H9 (cell line): ENCODE measurements at regions not wholly inside any gene's neighbourhood (a gene's known extent, or its start where the extent isn't known, plus 50 kb on each side); places are given as distances from the start of the nearest gene placed in this dataset.

Source experiments
- DNase-seq: peaks from one replicate; pipeline ENCODE4 v3.0.0-alpha.2; 2017
- H2AFZ ChIP-seq: one replicate; pipeline ENCODE4 v1.6.1; 2013; ENCODE audit warnings: mild to moderate bottlenecking, low read length, control low read depth, moderate library complexity
- H2AK5ac ChIP-seq: 2 replicates; pipeline ENCODE4 v1.6.1; 2013; ENCODE audit warnings: low read length, control low read depth, mixed read lengths; ENCODE audit not compliant: insufficient read length
- H2BK120ac ChIP-seq: one replicate; pipeline ENCODE4 v1.6.1; 2013; ENCODE audit warnings: low read depth, mild to moderate bottlenecking, low read length, control low read depth, inconsistent platforms; ENCODE audit not compliant: poor library complexity, severe bottlenecking
- H2BK12ac ChIP-seq: 2 replicates; pipeline ENCODE4 v1.6.1; 2013; ENCODE audit warnings: low read length, control low read depth, mixed read lengths, low read depth; ENCODE audit not compliant: insufficient read length
- H2BK15ac ChIP-seq: 2 replicates; pipeline ENCODE4 v1.6.1; 2013; ENCODE audit warnings: low read depth, low read length, control low read depth
- H2BK20ac ChIP-seq: one replicate; pipeline ENCODE4 v1.6.1; 2013; ENCODE audit warnings: low read depth, mild to moderate bottlenecking, low read length, control low read depth, inconsistent platforms; ENCODE audit not compliant: poor library complexity, severe bottlenecking
- H2BK5ac ChIP-seq: 2 replicates; pipeline ENCODE4 v1.6.1; 2013; ENCODE audit warnings: low read length, control low read depth, mixed read lengths; ENCODE audit not compliant: insufficient read length
- H3K14ac ChIP-seq: 2 replicates; pipeline ENCODE4 v1.6.1; 2013; ENCODE audit warnings: low read length, control low read depth; ENCODE audit not compliant: insufficient read depth
- H3K18ac ChIP-seq: 2 replicates; pipeline ENCODE4 v1.6.1; 2013; ENCODE audit warnings: low read depth, mild to moderate bottlenecking, mixed read lengths, low read length, control low read depth; ENCODE audit not compliant: insufficient read length
- H3K23ac ChIP-seq: 2 replicates; pipeline ENCODE4 v1.6.1; 2013; ENCODE audit warnings: low read length, control low read depth, mixed read lengths, low read depth; ENCODE audit not compliant: insufficient read length
- H3K23me2 ChIP-seq: 2 replicates; pipeline ENCODE4 v1.6.1; 2013; ENCODE audit warnings: low read depth, mild to moderate bottlenecking, mixed read lengths, low read length, control low read depth; ENCODE audit not compliant: insufficient read length, poor library complexity, severe bottlenecking
- H3K27ac ChIP-seq: 2 replicates; pipeline ENCODE4 v1.5.1; 2013; ENCODE audit warnings: low read length, control low read depth, mixed read lengths, low read depth; ENCODE audit not compliant: insufficient read length
- H3K27me3 ChIP-seq: 2 replicates; pipeline ENCODE4 v1.6.1; 2013; ENCODE audit warnings: low read length, control low read depth, inconsistent platforms; ENCODE audit not compliant: insufficient read depth
- H3K4ac ChIP-seq: 2 replicates; pipeline ENCODE4 v1.6.1; 2013; ENCODE audit warnings: low read depth, mild to moderate bottlenecking, control low read depth, inconsistent platforms, low read length, moderate library complexity
- H3K4me1 ChIP-seq: 2 replicates; pipeline ENCODE4 v1.6.1; 2013; ENCODE audit warnings: low read length, control low read depth, inconsistent platforms; ENCODE audit not compliant: insufficient read depth
- H3K4me2 ChIP-seq: 2 replicates; pipeline ENCODE4 v1.6.1; 2013; ENCODE audit warnings: low read length, control low read depth, mixed read lengths; ENCODE audit not compliant: insufficient read length, insufficient read depth
- H3K56ac ChIP-seq: 2 replicates; pipeline ENCODE4 v1.6.1; 2013; ENCODE audit warnings: low read depth, mild to moderate bottlenecking, mixed read lengths, low read length, control low read depth; ENCODE audit not compliant: insufficient read length
- H3K79me1 ChIP-seq: 2 replicates; pipeline ENCODE4 v1.6.1; 2013; ENCODE audit warnings: low read depth, mild to moderate bottlenecking, moderate library complexity, low read length, control low read depth, inconsistent platforms; ENCODE audit not compliant: insufficient read depth, poor library complexity, severe bottlenecking
- H3K79me2 ChIP-seq: 2 replicates; pipeline ENCODE4 v1.6.1; 2013; ENCODE audit warnings: low read length, control low read depth, inconsistent platforms; ENCODE audit not compliant: insufficient read depth
- H3K9ac ChIP-seq: 2 replicates; pipeline ENCODE4 v1.6.1; 2013; ENCODE audit warnings: low read length, control low read depth, mixed read lengths; ENCODE audit not compliant: insufficient read length; ENCODE audit errors: extremely low read depth
- H3K9me3 ChIP-seq: one replicate; pipeline ENCODE4 v1.6.1; 2013; ENCODE audit warnings: low read depth, low read length, inconsistent platforms; ENCODE audit not compliant: control insufficient read depth
- H3T11ph ChIP-seq: one replicate; pipeline ENCODE4 v1.6.1; 2013; ENCODE audit warnings: mild to moderate bottlenecking, low read length, control low read depth, inconsistent platforms
- H4K20me1 ChIP-seq: one replicate; pipeline ENCODE4 v1.6.1; 2013; ENCODE audit not compliant: control insufficient read depth, insufficient read length, insufficient read depth
- H4K5ac ChIP-seq: 2 replicates; pipeline ENCODE4 v1.6.1; 2013; ENCODE audit warnings: low read depth, mild to moderate bottlenecking, mixed read lengths, low read length, control low read depth; ENCODE audit not compliant: insufficient read length
- H4K8ac ChIP-seq: replicated peaks from 2 replicates; pipeline ENCODE4 v1.6.1; 2013; ENCODE audit warnings: low read length, control low read depth, mixed read lengths, low read depth; ENCODE audit not compliant: insufficient read length
- H4K91ac ChIP-seq: 2 replicates; pipeline ENCODE4 v1.6.1; 2013; ENCODE audit warnings: low read depth, mild to moderate bottlenecking, moderate library complexity, mixed read lengths, low read length, control low read depth; ENCODE audit not compliant: insufficient read length
- H3K27ac Mint-ChIP-seq, 3 experiments: 2 replicates in 2 of 3; 3 replicates in 1 of 3; pipeline ENCODE4 v1.8.0; 2020 to 2021; ENCODE audit warnings: mixed read lengths in 3 of 3, mild to moderate bottlenecking in 1 of 3, moderate library complexity in 1 of 3
- H3K27me3 Mint-ChIP-seq: 2 replicates; pipeline ENCODE4 v1.8.0; 2021; ENCODE audit warnings: low read depth, mild to moderate bottlenecking, moderate library complexity, mixed read lengths
- H3K36me3 Mint-ChIP-seq, 3 experiments: 2 replicates in 2 of 3; 3 replicates in 1 of 3; pipeline ENCODE4 v1.8.0; 2020 to 2021; ENCODE audit warnings: low read depth in 3 of 3, mixed read lengths in 3 of 3; ENCODE audit not compliant: insufficient read depth in 1 of 3
- H3K4me1 Mint-ChIP-seq, 2 experiments: 2 replicates each; pipeline ENCODE4 v1.8.0; 2020; ENCODE audit warnings: mixed read lengths in 2 of 2
- H3K4me3 Mint-ChIP-seq, 2 experiments: 2 replicates in 1 of 2; 3 replicates in 1 of 2; pipeline ENCODE4 v1.8.0; 2020 to 2021; ENCODE audit warnings: mild to moderate bottlenecking in 2 of 2, mixed read lengths in 2 of 2, moderate library complexity in 1 of 2
- H3K9me3 Mint-ChIP-seq, 2 experiments: 2 replicates in 1 of 2; 3 replicates in 1 of 2; pipeline ENCODE4 v1.8.0; 2020; ENCODE audit warnings: mild to moderate bottlenecking in 2 of 2, mixed read lengths in 2 of 2, moderate library complexity in 1 of 2
- WGBS: extraction: QIAGEN DNeasy Blood & Tissue Kit; methylation state at CpG from one replicate; pipeline ENCODE4 v1.1.7; 2013; ENCODE audit warnings: missing lambda C conversion rate, low lambda C conversion rate, mixed read lengths; ENCODE audit not compliant: insufficient read length; ENCODE audit errors: extremely low coverage; 5-methylcytosine and 5-hydroxymethylcytosine counted together
- TF ChIP-seq, protein P1 (sequence below): fragments of 200-600 bp; sonication (generic); conservative IDR thresholded peaks from 3 replicates; pipeline ENCODE4 v1.8.0; 2021; ENCODE audit warnings: antibody characterized with exemption, mild to moderate bottlenecking

GRCh38 chr20:47990507-47991150 lies 205.3 kb upstream of the SULF2 start:
- H2BK12ac ChIP-seq, result no peak overlapping the region
- no peak overlapping the region for H2BK15ac ChIP-seq
- no peaks in the 10 kb centered on the region for H3K27me3 ChIP-seq
- H4K91ac ChIP-seq, result no peak overlapping the region
- no peak overlapping the region for H3K4ac ChIP-seq
- H3K79me2 ChIP-seq, result no peaks in the 10 kb centered on the region
- no CpG with 5 or more reads among the region's 8 CpGs for WGBS
- no peak overlapping the region for H2BK120ac ChIP-seq
- no peak for DNase-seq
- H3K4me2 ChIP-seq, result no peak overlapping the region
- no peaks in the 10 kb centered on the region for H3K23me2 ChIP-seq
- peaks cover 2% of the 10 kb centered on the region; the same call in 1 of the 2 replicates for H3K27me3 Mint-ChIP-seq
- no peak overlapping the region for H2AFZ ChIP-seq
- H2BK5ac ChIP-seq, result no peak overlapping the region
- no peaks in the 10 kb centered on the region for H4K20me1 ChIP-seq
- H4K8ac ChIP-seq, result no peak overlapping the region
- H3K18ac ChIP-seq, result no peak overlapping the region
- H3K79me1 ChIP-seq, result no peaks in the 10 kb centered on the region
- H3K9me3 ChIP-seq, result peaks cover 14% of the 10 kb centered on the region
- no peak overlapping the region for H3K27ac Mint-ChIP-seq
- peaks cover 19 to 30% of the 10 kb centered on the region in 2 experiments for H3K4me1 Mint-ChIP-seq
- no peak overlapping the region for H2AK5ac ChIP-seq
- H3K9ac ChIP-seq, result no peak overlapping the region
- H3K36me3 Mint-ChIP-seq, result peaks cover 11 to 32% (median 17%) of the 10 kb centered on the region in 3 experiments
- H3K4me1 ChIP-seq, result no peaks in the 10 kb centered on the region
- H3K9me3 Mint-ChIP-seq, result peaks cover 22 to 27% of the 10 kb centered on the region in 2 experiments
- H3K4me3 Mint-ChIP-seq, result no peak overlapping the region
- H3K14ac ChIP-seq, result no peak overlapping the region
- H3K56ac ChIP-seq, result no peak overlapping the region
- H3T11ph ChIP-seq, result no peak overlapping the region
- no peak overlapping the region for H2BK20ac ChIP-seq
- no peak overlapping the region for H3K27ac ChIP-seq
- TF ChIP-seq, protein P1, sequence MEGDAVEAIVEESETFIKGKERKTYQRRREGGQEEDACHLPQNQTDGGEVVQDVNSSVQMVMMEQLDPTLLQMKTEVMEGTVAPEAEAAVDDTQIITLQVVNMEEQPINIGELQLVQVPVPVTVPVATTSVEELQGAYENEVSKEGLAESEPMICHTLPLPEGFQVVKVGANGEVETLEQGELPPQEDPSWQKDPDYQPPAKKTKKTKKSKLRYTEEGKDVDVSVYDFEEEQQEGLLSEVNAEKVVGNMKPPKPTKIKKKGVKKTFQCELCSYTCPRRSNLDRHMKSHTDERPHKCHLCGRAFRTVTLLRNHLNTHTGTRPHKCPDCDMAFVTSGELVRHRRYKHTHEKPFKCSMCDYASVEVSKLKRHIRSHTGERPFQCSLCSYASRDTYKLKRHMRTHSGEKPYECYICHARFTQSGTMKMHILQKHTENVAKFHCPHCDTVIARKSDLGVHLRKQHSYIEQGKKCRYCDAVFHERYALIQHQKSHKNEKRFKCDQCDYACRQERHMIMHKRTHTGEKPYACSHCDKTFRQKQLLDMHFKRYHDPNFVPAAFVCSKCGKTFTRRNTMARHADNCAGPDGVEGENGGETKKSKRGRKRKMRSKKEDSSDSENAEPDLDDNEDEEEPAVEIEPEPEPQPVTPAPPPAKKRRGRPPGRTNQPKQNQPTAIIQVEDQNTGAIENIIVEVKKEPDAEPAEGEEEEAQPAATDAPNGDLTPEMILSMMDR, result no peak
- H3K23ac ChIP-seq, result no peak overlapping the region
- no peak overlapping the region for H4K5ac ChIP-seq
